ENCODE measurements at regions not wholly inside any gene's neighbourhood (a gene's known extent, or its start where the extent isn't known, plus 50 kb on each side); places are given as distances from the start of the nearest gene placed in this dataset.
"Not testable (repeated sequence)": the region's sequence is repeated elsewhere in the genome, so short reads cannot be mapped to it uniquely, and the experiment has no call there.

DNA sequence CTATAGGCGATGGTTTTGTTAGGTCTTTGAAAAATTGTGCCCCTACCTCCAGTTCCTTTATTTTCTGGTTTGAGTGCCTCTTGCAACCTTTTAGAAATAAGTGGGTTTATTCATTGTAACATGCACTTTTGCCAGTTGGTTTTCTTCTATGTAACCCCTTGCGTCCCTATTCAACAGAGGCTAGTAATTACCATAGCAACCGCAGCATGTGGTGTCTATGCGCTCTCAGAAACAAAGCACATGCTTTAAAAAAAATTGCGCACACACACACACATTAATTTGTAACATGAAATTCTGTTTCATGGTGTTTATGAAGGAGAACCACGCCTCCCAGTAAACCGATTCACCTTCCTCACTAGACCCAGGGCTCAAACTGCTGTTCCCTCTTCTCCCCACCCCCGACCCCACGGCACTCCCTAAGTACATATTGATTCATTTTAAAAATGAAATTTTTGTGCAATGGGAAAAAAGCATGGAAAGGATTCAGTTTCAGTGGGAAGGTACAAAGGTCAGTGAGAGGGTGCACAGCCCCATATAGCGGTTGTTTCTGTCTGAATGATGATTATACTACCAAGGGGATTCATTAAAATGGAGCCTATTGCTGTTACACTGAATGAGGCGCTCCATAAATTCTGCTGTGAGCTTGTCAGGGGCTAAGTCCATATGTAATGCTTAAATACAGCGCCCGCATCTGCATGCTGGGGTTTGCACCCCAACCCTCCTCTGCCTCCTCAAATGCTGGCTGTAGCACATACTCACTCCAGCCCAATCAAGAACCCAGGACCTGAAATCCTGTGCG lies 206.9 kb downstream of the ICOS start:
- no peak for DNase-seq

DNA sequence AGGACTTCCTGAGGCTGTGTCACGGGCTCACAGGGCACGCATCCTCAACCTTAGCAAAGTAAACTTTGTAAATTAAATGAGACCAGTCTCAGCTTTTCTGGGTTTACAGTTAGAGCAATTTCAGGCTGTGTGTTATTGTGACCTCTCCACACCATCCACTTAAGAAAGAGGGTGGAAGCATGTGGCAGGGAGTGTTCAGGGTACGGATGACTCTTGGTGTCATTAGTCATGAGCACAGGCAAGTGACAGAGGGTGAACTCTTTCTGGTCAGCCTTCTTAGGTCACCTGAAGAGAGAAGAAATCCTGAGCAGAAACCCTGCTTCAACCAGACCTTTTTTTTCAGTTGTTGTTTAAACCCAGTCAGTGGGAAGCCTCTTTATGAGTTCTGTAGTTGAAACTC lies 207.9 kb downstream of the ICOS start:
- no peak for DNase-seq

- peak; percentile 81 for DNase-seq
Observed at GRCh38 chr2:204145263-204145751, 208.7 kb downstream of the ICOS start.

- DNase-seq: no peak
Observed at GRCh38 chr2:204145791-204146190, 209.2 kb downstream of the ICOS start.

DNA sequence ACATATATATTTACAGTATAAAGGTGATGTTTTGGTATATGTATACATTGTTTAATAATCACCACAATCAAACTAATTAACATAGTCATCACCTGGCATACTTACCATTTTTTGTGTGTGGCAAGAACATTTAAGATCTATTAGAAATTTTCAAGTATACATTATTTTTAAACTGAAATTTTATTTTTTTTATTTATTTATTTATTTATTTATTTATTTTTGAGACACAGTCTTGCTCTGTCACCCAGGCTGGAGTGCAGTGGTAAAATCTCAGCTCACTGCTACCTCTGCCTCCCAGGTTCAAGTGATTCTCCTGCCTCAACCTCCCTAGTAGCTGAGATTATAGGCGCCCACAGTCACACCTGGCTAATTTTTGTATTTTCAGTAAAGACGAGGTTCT lies 210.5 kb downstream of the ICOS start:
- not testable (repeated sequence) for DNase-seq

- no peak for DNase-seq
Observed at GRCh38 chr2:204150721-204151120, 214.2 kb downstream of the ICOS start.

DNA sequence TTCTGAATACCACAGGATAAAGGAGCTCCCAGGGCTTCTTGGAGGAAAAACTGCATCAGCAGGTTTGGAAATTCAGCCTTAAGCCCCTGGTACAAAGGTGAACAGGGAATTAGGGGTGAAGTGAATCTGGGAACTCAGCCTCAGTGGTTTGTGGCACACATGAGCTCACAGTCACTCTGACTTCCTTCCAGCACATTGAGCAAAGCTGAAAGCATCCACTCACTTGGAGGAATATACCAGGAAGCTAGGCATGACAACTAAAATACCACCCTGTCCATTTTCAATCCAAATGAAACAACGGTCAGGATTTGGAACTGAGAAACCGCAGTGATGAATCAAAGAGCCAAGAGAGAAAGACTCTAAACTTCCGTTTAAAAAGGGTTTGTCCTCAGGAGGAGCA lies 216.1 kb downstream of the ICOS start:
- no peak for DNase-seq

GRCh38 chr2:204154863-204155262 lies 218.3 kb downstream of the ICOS start:
- no peak for DNase-seq

- no peak for DNase-seq
Observed at GRCh38 chr2:204156456-204156855, 219.9 kb downstream of the ICOS start.

DNA sequence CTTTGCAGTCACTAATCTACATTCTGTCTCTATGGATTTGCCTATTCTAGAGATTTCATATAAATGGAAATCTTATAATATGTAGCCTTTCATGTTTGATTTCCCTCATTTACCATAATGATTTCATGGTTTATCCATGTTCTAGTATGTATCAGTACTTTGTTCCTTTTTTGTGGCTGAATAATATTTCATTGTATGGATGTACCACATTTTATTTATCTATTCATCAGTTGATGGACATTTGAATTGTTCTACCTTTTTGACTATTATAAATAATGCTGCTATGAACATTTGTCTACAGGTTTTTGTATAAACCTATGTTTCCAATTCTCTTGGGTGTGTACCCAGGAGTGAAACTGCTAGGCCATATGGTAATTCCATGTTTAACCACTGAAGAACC lies 221.1 kb downstream of the ICOS start:
- DNase-seq: no peak

DNA sequence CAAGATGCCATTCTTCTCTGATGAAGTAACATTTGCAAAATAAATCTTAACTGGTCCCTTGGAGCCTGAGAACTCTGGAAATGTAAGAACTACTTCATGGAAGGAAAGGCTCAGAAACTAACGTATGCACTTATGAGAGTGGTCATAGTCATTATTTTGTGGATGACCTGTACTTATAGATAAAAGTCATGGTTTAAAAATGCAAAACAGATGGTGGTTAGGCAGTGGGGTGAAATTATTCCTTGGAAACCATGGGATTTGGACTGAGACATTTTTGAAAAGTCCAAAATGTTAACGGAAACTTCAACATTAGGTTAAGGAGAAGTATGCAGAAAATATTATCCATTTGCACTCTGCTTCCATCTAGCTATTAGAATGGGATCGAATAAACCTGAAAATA lies 223.0 kb downstream of the ICOS start:
- DNase-seq: peak; percentile 42

- DNase-seq: no peak
Observed at GRCh38 chr2:204160989-204161388, 224.4 kb downstream of the ICOS start.

DNA sequence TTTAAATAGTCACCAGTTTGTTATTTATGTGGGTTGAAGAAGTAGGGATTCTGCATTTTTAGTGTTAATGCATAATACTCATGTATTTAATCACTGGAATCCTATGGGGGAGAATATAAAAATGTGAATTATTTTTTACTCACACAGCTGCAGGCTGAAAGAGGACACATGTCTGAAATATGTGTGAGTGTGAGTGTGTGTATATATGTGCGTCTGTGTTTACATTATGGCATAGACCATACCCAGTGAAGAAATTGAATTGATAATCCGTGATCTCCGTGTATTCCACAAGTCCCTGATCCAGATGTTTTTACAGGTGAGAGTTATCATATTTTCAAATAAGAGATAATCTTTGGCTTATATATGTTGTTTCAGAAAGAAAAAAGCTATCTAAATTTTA lies 225.3 kb downstream of the ICOS start:
- DNase-seq: no peak

- no peak for DNase-seq
Observed at GRCh38 chr2:204166961-204167360, 230.4 kb downstream of the ICOS start.

DNA sequence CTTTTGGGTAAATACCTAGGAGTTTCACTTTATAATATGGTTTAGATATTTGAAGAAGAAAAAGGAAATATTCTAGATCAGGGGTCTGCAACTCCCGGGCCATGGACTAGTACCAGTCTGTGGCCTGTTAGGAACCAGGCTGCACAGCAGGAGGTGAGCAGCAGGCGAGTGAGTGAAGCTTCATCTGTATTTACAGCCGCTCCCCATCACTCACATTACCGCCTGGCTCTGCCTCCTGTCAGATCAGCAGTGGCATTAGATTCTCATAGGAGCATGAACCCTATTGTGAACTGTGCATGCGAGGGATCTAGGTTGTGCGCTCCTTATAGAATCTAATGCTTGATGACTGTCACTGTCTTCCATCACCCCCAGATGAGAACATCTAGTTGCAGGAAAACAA lies 231.1 kb downstream of the ICOS start:
- not testable (repeated sequence) for DNase-seq

GRCh38 chr2:204170411-204170810 lies 233.8 kb downstream of the ICOS start:
- no peak for DNase-seq

- DNase-seq: no peak
Observed at GRCh38 chr2:204171432-204172144, 235.0 kb downstream of the ICOS start.

GRCh38 chr2:204172145-204172600 lies 235.6 kb downstream of the ICOS start:
- no peak for DNase-seq

DNA sequence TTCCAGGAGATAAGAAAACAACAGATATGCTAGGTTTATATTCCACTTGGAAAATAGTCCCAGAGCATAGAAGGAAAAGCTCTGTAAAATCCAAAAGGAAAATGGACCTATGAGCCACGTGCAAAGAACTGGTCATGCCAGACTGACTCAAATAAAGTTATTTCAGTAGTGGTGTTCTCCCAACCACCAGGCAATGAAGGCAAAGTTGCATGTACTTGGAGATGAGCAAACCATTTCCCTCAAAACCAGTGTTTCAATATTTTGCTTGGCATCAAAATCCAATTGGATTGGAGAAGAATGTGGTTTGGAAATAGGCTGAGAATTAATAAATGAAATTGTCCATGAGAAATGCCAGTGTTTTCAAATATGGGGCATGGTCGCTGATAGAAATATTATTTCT lies 237.5 kb downstream of the ICOS start:
- DNase-seq: no peak

- no peak for DNase-seq
Observed at GRCh38 chr2:204175552-204176271, 239.1 kb downstream of the ICOS start.

DNA sequence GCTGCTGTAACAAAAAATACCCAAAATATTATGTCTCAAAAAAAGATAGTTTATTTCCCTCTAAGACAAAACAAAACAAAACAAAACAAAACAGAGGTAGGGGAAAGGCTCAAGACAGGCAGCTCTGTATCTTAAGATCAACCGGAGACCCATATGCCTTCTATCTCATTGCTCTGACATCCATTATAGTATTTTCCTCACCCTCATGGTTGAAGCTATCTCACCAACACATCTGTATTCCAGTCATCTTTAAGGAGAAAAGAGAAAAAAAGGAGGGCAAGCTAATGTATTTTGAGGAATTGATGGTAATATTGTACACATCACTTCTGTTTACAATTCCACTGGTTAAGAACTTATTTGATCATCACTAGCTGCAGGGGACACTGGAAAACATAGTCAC lies 239.7 kb downstream of the ICOS start:
- no peak for DNase-seq

DNA sequence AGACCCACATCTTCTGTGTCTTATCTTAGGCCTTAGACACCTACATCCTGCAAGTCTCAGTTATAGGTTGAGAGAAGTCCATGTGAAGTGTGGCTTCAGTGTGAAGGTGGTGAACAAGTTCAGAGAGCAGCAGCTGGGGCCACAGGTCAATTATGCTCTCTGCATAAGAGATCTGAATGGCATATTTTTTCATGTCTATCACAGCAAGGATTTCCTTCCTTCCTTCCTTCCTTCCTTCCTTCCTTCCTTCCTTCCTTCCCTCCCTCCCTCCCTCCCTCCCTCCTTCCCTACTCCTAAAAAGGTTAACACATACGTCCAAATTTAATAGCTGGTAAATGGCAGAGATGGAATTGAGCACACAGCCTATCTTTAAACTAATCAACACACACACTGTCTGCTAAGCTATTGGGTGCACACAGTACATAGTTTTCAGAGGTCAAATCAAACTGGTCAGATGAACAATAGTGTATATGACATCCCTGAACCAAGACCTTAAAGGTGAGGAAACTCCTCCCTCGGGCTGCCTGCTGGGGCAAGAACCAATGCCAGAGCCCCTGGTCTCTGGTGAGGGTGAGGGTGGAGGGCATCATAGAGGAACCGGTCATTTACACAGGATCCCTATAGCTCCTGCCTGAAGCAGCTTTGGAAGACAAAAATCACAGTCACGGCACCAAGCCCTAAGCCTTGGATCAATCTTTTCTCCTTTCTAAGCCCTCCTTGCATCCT lies 240.9 kb downstream of the ICOS start:
- DNase-seq: no peak

Data from muscle of arm (tissue), 1 donor.